Ascending aorta (tissue), 2 donors: ENCODE measurements at regions not wholly inside any gene's neighbourhood (a gene's known extent, or its start where the extent isn't known, plus 50 kb on each side); places are given as distances from the start of the nearest gene placed in this dataset.
A peak's percentile ranks its signal among the peaks of the same experiment; 100 is the strongest.

ENCODE experiments used
- DNase-seq, 2 donors: peaks; one replicate each; pipeline ENCODE4 v3.0.0-alpha.2; 2019; ENCODE audit warnings: low spot score in 2 of 2
- H3K27ac ChIP-seq, 2 donors: fragments of 200-600 bp; sonication (generic); one replicate each; pipeline ENCODE4 v1.5.1; 2016 to 2017; ENCODE audit warnings: mild to moderate bottlenecking in 1 of 2
- H3K27me3 ChIP-seq: fragments of 200-600 bp; sonication (generic); one replicate; pipeline ENCODE4 v1.5.1; 2017
- H3K36me3 ChIP-seq, 2 donors: fragments of 200-600 bp; sonication (generic); one replicate each; pipeline ENCODE4 v1.5.1; 2016
- H3K4me1 ChIP-seq, 2 donors: fragments of 200-600 bp; sonication (generic); one replicate each; pipeline ENCODE4 v1.5.1; 2016 to 2017; ENCODE audit warnings: mild to moderate bottlenecking in 1 of 2
- H3K4me3 ChIP-seq, 2 donors: fragments of 200-600 bp; sonication (generic); one replicate each; pipeline ENCODE4 v1.5.1; 2016 to 2017; ENCODE audit warnings: mild to moderate bottlenecking in 1 of 2
- H3K9me3 ChIP-seq, 2 donors: fragments of 200-600 bp; sonication (generic); one replicate each; pipeline ENCODE4 v1.5.1; 2016
- intact Hi-C: fragments of 100-400 bp; cut with DNase I; formaldehyde crosslinking; loops from one replicate; pipeline ENCODE4 v1.15.1; 2023
- TF ChIP-seq, protein P1 (sequence below), 3 experiments: fragments of 200-600 bp in 2 of 3; fragments of 450-650 bp in 1 of 3; sonication (generic) in 2 of 3; IDR thresholded peaks; one replicate each; pipeline ENCODE4 v1.5.1; 2016 to 2019; ENCODE audit warnings: antibody characterized with exemption in 3 of 3, mild to moderate bottlenecking in 1 of 3, moderate library complexity in 1 of 3

DNA sequence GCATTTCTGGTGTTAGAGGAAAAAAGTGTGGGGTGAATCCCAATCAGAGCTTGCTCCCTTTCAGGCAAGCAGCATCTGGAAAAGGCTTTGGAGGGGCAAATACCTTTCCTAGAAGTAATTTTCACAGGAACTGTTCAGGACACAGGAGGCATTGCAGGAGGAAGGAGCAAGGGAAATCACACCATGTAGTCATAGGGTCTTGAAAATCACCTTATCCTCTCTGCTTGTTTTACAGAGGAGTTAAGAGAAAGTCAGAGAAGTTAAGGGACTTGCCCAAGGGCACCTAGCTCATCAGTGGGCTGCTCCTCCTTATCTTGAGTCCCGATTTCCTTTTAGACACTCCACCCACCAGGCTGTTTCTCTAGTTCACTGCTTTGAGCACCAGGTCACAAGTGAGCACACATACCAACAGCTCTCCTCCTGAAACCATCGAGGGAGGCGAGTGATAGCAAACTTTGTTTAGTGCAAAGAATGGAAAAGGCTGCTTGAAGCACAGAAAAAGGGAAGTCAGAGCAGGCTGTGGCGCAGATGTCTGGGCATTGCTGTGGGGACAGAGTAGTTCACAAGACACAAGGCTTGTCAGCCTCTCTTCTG, 89.2 kb upstream of the CXCR4 start:
- TF ChIP-seq, protein P1, sequence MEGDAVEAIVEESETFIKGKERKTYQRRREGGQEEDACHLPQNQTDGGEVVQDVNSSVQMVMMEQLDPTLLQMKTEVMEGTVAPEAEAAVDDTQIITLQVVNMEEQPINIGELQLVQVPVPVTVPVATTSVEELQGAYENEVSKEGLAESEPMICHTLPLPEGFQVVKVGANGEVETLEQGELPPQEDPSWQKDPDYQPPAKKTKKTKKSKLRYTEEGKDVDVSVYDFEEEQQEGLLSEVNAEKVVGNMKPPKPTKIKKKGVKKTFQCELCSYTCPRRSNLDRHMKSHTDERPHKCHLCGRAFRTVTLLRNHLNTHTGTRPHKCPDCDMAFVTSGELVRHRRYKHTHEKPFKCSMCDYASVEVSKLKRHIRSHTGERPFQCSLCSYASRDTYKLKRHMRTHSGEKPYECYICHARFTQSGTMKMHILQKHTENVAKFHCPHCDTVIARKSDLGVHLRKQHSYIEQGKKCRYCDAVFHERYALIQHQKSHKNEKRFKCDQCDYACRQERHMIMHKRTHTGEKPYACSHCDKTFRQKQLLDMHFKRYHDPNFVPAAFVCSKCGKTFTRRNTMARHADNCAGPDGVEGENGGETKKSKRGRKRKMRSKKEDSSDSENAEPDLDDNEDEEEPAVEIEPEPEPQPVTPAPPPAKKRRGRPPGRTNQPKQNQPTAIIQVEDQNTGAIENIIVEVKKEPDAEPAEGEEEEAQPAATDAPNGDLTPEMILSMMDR (IDR thresholded peaks at IDR 0.05), result no peak
- DNase-seq, result no peak
- H3K27ac ChIP-seq, result no peak overlapping the region
- no peaks in the 10 kb centered on the region for H3K4me1 ChIP-seq
- H3K9me3 ChIP-seq, result no peaks in the 10 kb centered on the region
- intact Hi-C loops, result no loop called here
- no peak overlapping the region for H3K4me3 ChIP-seq
- no peaks in the 10 kb centered on the region for H3K36me3 ChIP-seq
- no peaks in the 10 kb centered on the region for H3K27me3 ChIP-seq

DNA sequence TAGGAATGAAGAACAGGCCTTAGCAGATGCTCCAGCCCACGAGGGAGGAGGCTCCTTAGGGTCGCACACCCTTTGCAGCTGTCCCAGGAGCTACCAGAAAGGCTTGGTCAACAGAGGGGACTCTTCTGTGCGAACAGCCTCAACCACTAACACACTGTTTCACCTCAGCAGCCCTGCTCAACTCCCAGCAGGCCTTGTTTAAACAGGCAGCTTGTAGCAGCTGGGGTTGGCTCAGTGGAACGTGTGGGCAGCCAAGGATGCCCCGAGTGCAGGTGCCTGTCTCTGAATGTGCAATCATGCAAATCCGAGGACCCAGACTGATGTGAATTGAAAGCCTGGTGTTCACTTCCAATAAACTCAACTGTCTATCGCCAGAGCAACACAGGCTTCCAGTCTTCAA, 88.7 kb upstream of the CXCR4 start:
- H3K9me3 ChIP-seq, result no peaks in the 10 kb centered on the region
- intact Hi-C loops, result no loop called here
- TF ChIP-seq, protein P1 (IDR thresholded peaks at IDR 0.05), result no peak
- no peak overlapping the region for H3K27ac ChIP-seq
- no peaks in the 10 kb centered on the region for H3K4me1 ChIP-seq
- no peak for DNase-seq
- no peaks in the 10 kb centered on the region for H3K36me3 ChIP-seq
- no peak overlapping the region for H3K4me3 ChIP-seq
- H3K27me3 ChIP-seq, result no peaks in the 10 kb centered on the region

DNA sequence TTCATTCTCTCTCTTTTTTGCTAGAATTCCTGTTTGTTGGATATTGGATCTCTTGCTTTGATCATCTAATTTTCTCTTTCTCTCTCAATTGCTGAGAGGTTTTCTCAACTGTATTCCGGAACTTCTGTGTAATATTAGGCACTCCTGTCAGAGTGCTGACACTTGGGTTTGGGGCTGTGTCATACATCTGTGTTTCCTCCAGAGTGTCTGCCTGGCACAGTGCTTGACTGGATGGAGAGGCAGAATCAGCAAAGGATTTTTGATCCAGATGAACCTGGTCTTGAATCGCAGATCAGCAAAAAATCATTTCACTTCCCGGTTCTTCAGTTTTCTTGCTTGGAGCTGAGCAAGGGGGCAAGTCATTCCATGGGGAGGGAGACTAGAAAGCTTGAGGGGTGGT, 87.7 kb upstream of the CXCR4 start:
- no peak overlapping the region for H3K4me3 ChIP-seq
- DNase-seq, result peak in 1 of 2 donors; percentile 18
- TF ChIP-seq, protein P1 (IDR thresholded peaks at IDR 0.05), result no peak
- H3K27ac ChIP-seq, result no peak overlapping the region
- no peaks in the 10 kb centered on the region for H3K4me1 ChIP-seq
- intact Hi-C loops, result no loop called here
- no peaks in the 10 kb centered on the region for H3K36me3 ChIP-seq
- no peaks in the 10 kb centered on the region for H3K27me3 ChIP-seq
- no peaks in the 10 kb centered on the region for H3K9me3 ChIP-seq

GRCh38 chr2:136204971-136205370, 87.0 kb upstream of the CXCR4 start:
- Histone ChIP-seq H3K36me3 (no peaks in the 10 kb centered on the region), H3K9me3 (no peaks in the 10 kb centered on the region), H3K27me3 (no peaks in the 10 kb centered on the region), H3K27ac (no peak overlapping the region), H3K4me1 (no peaks in the 10 kb centered on the region), H3K4me3 (no peak overlapping the region)
- TF ChIP-seq, protein P1 (IDR thresholded peaks at IDR 0.05), result no peak
- intact Hi-C loops, result no loop called here
- no peak for DNase-seq

DNA sequence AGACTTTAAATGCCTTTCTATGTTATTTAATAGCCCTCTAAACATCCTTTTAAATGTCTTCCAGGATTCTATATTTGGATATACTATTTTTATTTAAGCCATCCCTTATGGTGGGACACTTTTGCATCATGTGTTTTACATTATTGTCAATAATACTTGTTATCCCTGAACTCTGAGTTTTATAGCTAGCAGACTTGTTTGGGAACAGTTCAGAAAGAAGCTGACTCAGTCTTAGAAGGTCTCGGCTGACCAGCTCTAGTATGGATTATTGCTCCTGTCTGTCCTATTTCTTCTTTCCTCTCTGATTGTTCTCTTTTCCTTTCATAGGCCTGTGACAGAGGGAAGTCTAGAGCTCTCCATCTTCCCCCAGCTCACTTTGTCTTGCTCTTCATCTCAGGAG, 77.3 kb upstream of the CXCR4 start:
- H3K36me3 ChIP-seq, result no peaks in the 10 kb centered on the region
- intact Hi-C loops, result no loop called here
- no peaks in the 10 kb centered on the region for H3K4me1 ChIP-seq
- TF ChIP-seq, protein P1 (IDR thresholded peaks at IDR 0.05), result no peak
- H3K27me3 ChIP-seq, result no peaks in the 10 kb centered on the region
- no peak for DNase-seq
- H3K4me3 ChIP-seq, result no peak overlapping the region
- H3K27ac ChIP-seq, result no peak overlapping the region
- peaks cover 0 to 5% of the 10 kb centered on the region in 2 donors for H3K9me3 ChIP-seq

GRCh38 chr2:136191041-136191440, 73.1 kb upstream of the CXCR4 start:
- TF ChIP-seq, protein P1 (IDR thresholded peaks at IDR 0.05), result no peak
- intact Hi-C loops, result no loop called here
- no peaks in the 10 kb centered on the region for H3K27me3 ChIP-seq
- H3K4me3 ChIP-seq, result no peak overlapping the region
- no peak for DNase-seq
- H3K36me3 ChIP-seq, result no peaks in the 10 kb centered on the region
- H3K9me3 ChIP-seq, result no peaks in the 10 kb centered on the region
- no peaks in the 10 kb centered on the region for H3K4me1 ChIP-seq
- H3K27ac ChIP-seq, result no peak overlapping the region
